HepG2 (cell line): ENCODE measurements at regions not wholly inside any gene's neighbourhood (a gene's known extent, or its start where the extent isn't known, plus 50 kb on each side); places are given as distances from the start of the nearest gene placed in this dataset.

Experiments used
- WIZ ChIP-seq: sonication (generic); formaldehyde crosslinking; IDR thresholded peaks from 2 replicates; pipeline ENCODE4 v1.5.1; 2020; ENCODE audit warnings: mild to moderate bottlenecking, missing genetic modification reagents
- ZNF296 ChIP-seq: sonication (generic); formaldehyde crosslinking; conservative IDR thresholded peaks from 2 replicates; pipeline ENCODE4 v1.5.0; 2020; ENCODE audit warnings: mild to moderate bottlenecking, missing genetic modification reagents
- ZNF782 ChIP-seq: sonication (generic); formaldehyde crosslinking; IDR thresholded peaks from 2 replicates; pipeline ENCODE4 v1.4.0; 2020; ENCODE audit warnings: missing genetic modification reagents, mild to moderate bottlenecking, borderline replicate concordance
- TF ChIP-seq, protein P1 (sequence below): sonication (generic); formaldehyde crosslinking; IDR thresholded peaks from 2 replicates; pipeline ENCODE4 v1.5.1; 2020; ENCODE audit warnings: mild to moderate bottlenecking, missing genetic modification reagents, moderate library complexity
- TF ChIP-seq, protein P2 (sequence below): IDR thresholded peaks from 2 replicates; pipeline ENCODE4 v1.6.1; 2016; ENCODE audit warnings: missing compliant biosample characterization, missing genetic modification reagents, borderline replicate concordance
- TF ChIP-seq, protein P3 (sequence below): sonication (generic); formaldehyde crosslinking; IDR thresholded peaks from 2 replicates; pipeline ENCODE4 v1.8.1; 2023; ENCODE audit warnings: mild to moderate bottlenecking, missing genetic modification reagents

DNA sequence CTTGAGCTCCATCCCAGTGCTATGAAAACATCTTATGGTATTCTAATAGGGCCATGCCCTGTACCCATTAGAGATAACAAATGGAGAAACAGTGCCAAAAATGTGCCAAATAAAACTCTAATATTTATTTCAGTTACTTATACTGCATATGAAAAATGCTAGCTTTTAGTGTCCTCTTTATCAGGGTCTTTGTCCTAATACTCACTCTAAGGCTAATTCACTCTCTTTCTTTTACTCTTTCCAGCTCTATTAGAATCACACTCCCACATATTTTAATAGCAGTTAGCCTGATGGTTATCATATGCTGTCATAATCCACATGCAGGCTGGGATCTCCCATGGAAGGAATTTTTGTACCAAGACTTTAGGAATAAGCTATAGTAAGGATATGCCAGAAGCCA is 408.4 kb downstream of the ETV1 start (continued):
- TF ChIP-seq, protein P1, sequence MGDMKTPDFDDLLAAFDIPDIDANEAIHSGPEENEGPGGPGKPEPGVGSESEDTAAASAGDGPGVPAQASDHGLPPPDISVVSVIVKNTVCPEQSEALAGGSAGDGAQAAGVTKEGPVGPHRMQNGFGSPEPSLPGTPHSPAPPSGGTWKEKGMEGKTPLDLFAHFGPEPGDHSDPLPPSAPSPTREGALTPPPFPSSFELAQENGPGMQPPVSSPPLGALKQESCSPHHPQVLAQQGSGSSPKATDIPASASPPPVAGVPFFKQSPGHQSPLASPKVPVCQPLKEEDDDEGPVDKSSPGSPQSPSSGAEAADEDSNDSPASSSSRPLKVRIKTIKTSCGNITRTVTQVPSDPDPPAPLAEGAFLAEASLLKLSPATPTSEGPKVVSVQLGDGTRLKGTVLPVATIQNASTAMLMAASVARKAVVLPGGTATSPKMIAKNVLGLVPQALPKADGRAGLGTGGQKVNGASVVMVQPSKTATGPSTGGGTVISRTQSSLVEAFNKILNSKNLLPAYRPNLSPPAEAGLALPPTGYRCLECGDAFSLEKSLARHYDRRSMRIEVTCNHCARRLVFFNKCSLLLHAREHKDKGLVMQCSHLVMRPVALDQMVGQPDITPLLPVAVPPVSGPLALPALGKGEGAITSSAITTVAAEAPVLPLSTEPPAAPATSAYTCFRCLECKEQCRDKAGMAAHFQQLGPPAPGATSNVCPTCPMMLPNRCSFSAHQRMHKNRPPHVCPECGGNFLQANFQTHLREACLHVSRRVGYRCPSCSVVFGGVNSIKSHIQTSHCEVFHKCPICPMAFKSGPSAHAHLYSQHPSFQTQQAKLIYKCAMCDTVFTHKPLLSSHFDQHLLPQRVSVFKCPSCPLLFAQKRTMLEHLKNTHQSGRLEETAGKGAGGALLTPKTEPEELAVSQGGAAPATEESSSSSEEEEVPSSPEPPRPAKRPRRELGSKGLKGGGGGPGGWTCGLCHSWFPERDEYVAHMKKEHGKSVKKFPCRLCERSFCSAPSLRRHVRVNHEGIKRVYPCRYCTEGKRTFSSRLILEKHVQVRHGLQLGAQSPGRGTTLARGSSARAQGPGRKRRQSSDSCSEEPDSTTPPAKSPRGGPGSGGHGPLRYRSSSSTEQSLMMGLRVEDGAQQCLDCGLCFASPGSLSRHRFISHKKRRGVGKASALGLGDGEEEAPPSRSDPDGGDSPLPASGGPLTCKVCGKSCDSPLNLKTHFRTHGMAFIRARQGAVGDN (CRISPR knock-in tag): no peak
- TF ChIP-seq, protein P2, sequence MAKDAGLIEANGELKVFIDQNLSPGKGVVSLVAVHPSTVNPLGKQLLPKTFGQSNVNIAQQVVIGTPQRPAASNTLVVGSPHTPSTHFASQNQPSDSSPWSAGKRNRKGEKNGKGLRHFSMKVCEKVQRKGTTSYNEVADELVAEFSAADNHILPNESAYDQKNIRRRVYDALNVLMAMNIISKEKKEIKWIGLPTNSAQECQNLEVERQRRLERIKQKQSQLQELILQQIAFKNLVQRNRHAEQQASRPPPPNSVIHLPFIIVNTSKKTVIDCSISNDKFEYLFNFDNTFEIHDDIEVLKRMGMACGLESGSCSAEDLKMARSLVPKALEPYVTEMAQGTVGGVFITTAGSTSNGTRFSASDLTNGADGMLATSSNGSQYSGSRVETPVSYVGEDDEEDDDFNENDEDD (CRISPR knock-in tag): no peak
- TF ChIP-seq ZNF782 (CRISPR knock-in tag) (no peak), ZNF296 (CRISPR knock-in tag) (no peak), WIZ (no peak)
- TF ChIP-seq, protein P3, sequence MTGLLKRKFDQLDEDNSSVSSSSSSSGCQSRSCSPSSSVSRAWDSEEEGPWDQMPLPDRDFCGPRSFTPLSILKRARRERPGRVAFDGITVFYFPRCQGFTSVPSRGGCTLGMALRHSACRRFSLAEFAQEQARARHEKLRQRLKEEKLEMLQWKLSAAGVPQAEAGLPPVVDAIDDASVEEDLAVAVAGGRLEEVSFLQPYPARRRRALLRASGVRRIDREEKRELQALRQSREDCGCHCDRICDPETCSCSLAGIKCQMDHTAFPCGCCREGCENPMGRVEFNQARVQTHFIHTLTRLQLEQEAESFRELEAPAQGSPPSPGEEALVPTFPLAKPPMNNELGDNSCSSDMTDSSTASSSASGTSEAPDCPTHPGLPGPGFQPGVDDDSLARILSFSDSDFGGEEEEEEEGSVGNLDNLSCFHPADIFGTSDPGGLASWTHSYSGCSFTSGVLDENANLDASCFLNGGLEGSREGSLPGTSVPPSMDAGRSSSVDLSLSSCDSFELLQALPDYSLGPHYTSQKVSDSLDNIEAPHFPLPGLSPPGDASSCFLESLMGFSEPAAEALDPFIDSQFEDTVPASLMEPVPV (CRISPR knock-in tag): no peak
- TF ChIP-seq, all 625 proteins: peak for 0
